NCI-H526 (cell line): ENCODE measurements at regions not wholly inside any gene's neighbourhood (a gene's known extent, or its start where the extent isn't known, plus 50 kb on each side); places are given as distances from the start of the nearest gene placed in this dataset.

Experiments used
- DNase-seq, 2 experiments: peaks; one replicate each; lab custom pipeline; 2025; lab: John Stamatoyannopoulos, UW

DNA sequence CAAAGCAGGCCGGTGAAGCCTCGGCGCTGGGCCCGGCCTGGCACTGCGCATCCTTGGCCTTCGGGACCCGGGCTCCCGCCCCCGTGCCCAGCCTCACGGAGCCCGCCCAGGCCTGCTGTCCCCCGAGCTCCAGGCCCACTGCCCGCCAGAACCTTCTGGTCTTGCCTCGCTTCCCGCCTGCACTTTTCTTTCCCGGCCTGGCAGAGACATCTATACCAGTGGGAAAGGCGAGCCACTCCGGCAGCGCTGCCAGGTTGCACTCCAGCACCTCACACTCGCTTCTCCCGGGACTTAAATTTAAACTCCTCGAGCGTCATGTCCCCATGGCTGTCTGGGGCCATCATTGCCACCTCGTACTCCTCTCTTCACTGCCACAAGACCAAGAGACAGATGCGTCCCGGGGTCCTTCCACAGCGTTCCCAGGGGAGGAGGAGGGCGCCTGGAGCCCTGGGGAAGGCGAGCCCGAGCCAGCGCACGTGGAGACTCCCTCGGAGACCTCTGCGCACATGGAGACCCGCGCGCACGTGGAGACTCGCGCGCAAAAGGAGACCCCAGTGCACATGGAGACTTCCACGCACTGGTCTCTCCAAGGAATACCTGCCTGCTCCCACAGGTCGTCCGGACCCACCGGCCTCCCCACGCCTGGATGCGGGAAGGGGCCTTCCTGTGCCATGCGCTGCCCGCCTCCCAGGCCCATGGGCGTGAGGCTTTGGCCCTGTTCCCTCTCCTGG, 253.1 kb upstream of the SALL3 start:
- DNase-seq: no peak

DNA sequence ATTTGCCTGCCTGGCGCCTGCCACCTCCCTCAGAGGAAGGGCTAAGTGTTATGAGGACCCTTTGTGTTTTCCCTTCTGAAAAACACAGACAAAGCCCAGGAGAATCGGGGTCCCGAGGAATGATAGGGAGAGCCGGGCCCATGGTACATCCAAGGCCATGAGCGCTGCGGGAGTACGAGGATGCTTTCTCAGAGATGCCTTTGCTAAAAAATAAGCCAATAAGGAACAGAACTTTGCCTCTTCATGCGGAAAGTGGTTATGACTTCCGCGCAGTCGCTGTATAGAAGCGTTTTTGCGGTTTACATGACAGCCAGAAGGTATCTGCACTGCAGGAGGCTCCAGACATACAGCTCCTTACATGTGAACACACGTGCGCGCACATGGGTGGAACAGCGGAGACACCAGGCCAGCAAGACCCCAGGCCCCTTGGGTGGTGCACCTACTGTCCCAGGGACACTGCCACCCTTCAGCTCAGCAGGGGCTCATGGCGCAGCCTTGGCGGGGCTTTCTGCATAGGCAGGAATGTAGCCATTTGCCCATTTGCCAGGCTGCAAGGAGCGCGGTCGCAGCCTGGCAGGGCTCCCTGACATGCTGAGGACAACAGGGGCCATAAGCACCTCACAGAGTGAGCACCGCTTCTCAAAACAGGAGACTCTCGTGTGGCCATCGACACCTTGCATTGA, 252.4 kb upstream of the SALL3 start:
- DNase-seq: no peak

DNA sequence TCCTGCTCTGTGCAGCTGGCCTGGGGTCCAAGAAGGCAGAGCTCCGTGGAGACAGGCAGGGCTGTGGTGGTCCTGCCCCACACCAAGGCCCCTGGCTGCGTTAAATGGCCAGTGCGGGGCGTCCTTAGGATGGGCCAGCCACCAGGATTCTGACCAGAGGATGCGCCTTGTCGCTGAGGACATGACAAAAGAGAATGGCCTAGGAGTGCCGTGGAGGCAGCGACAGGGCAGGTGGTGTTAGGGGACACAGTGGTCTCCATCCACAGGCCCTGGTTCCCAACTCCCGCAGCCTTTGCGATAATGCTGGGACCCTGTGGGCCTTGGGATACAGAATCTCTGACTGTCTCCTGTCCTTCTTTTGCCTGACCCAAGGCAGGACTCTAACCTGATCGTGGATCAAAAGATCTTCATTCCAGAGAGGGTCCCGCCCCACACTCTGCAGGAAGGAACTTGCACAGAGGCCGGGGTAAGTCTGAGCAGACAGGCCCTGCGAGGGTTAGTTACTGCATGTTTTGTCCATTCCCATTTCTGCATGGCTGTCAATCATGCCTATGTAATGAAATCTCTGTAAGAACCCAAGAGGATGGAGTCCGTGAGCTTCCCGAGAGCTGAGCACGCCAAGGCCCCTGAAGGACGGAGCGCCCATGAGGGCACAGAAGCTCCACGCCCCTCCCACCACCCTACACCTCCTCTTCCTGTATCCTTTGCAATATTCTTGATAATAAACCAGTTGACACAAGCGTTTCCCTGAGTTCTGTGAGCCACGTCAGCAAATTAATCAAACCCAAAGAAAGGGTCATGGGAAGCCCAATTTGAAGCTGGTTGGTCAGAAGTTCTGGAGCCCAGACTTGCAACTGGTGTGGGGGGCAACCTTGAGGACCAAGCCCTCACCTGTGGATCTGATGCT, 251.5 kb upstream of the SALL3 start:
- no peak for DNase-seq

DNA sequence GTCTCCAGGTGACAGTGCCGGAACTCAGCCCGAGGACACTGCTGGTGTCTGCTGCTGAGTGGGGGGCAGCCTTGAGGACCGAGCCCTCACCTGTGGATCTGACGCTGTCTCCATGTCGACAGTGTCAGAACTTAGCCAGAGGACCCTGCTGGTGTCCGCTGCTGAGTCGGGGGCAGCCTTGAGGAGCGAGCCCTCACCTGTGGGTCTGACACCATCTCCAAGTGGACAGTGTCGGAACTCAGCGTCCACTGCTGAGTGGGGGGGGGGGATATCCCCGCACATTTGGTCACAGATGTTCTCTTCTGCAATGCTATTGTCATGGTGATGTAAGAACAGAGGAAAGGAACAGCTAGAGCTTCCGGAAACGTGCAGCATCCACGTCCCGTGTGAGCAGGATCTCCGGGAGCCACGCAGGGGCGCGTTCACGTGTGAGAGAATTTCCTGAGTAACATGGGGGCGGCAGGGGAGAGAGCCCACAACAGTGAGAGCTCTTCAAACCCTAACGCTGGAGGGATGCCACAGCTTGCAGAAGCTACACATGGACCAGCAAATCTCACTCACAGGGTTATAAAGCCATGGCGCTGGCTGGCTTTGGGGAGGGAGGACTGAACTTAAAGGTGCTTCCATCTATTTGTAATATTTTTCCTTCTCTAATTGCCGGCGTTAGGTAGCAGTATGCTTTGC, 250.7 kb upstream of the SALL3 start:
- no peak for DNase-seq

GRCh38 chr18:78730546-78730945, 249.1 kb upstream of the SALL3 start:
- DNase-seq: no peak

DNA sequence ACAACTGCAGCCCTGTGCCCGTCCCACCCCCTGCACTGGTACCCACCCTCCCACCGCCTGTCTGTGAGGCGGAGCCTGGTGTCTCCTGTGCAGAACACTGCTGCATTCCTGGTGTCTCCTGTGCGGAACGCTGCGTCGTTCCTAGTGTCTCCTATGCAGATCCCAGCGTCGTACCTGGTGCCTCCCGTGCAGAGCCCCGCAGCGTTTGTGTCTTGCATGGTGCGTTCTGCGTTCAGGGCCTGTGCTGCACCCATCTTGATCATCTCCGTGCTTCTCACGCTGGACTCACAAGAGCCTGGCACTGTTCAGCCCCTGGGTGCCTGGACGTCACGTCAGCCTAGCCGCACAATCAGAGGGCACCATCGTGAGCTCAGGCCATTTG, 248.6 kb upstream of the SALL3 start:
- DNase-seq: peak in 1 of 2 experiments; percentile 4

DNA sequence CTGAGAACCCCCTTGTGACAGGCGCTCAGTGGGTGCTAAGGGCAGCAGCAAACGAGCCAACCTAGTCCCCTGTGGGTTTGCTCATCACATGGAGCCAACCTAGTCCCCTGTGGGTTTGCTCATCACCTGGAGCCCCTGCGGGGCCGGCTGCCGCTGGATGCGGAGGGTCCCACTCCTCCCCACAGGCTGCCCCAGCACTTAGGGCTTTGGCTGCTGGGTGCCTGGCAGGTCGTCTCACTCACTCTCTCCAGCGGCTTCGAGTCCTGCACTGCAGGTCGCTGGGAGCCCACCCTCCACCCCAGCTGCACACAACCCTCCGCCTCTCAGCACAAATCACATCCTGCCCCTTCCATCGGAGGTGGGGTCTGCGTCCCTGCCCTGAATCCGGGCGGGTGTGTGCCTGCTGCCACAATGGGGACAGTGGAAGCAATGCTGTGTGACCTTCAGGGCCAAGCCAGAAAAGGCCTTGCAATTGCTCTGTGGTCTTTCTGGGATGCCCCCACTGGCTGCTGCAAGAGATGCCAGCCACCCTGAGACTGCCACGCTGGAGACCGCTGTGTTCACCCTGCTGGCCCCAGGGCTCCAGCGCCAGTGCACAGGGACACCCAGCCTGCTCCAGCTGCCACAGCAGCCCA, 248.1 kb upstream of the SALL3 start:
- no peak for DNase-seq

DNA sequence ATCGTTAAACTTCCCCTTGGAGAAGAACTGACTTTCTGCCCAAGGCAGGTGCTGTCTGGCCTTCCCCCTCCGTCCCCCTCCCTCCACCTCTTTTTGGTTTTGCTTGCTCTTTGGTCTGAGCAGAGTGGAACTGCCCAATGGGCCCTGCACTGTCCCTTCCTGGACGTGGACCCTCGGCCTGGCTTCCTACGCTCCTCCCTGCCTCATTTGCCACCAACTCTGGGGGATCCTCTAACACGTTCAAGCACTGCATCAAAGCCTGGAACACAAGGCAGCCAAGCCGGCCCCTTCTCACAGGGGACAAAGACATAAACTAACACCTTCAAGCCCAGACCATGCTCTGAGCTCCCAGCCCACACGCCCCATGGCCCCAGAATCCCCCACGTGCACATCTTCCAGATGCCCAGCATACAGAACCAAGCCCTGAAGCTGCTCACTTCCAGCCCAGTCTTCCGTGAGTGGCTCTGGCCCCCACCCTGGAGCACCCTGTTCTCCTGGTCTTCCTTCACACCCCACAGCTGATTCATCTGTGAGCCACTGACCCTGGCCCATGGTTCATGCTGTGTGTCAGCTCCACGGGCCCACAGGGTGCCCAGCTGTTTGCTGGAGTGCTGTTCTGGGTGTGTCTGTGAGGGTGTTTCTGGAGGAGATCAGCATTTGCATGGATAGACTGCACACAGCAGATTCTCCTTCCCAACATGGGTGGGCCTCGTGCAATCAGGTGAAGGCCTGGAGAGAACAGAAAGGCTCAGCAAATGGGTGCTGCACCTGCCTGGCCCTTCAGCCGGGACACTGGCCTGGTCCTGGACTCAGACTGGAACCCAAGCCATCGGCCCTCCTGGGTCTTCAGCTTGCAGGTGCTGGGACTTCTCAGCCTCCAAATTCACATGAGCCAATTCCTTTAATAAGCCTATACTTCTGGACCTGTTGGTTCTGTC, 247.1 kb upstream of the SALL3 start:
- no peak for DNase-seq

DNA sequence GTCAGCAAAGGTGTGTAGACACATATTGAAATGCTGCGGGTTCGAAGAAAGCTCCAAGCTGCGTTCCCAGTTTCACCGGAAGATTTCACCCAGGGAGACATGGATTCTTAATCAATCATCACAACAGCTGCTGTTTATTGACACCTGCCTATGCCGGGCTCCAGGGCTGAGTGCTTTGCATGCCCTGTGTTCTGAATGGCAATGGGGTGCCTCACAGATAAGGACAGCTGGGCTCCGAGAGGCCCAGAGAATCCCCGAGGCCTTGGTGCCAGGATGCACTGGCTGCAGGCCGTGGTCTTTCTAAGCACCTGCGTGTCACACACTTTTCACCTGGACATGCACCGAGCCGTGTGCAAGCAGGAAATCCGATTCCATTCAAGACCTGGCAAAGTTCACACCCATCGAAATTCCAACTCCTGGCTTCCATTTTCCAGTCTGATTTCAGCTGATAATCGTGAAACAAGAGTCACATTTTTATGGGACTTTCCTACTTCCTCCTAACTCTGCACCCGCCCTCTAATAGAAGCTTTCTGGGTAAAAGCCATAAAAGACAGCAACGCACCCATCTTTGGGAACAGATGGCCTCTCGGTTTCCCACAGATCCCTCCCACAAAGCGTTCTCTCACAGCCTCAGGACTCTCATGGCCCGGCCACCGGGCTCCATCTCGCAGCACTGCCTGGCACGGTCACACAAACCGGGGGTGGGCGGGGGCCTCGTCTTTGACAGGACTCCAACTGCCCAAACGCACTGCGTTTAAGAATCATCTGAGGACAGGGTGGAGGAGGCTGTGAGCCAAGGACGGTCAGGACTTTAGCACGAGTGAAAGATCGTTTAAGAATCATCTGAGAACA, 245.6 kb upstream of the SALL3 start:
- no peak for DNase-seq

GRCh38 chr18:78734614-78734945, 245.0 kb upstream of the SALL3 start:
- DNase-seq: no peak

DNA sequence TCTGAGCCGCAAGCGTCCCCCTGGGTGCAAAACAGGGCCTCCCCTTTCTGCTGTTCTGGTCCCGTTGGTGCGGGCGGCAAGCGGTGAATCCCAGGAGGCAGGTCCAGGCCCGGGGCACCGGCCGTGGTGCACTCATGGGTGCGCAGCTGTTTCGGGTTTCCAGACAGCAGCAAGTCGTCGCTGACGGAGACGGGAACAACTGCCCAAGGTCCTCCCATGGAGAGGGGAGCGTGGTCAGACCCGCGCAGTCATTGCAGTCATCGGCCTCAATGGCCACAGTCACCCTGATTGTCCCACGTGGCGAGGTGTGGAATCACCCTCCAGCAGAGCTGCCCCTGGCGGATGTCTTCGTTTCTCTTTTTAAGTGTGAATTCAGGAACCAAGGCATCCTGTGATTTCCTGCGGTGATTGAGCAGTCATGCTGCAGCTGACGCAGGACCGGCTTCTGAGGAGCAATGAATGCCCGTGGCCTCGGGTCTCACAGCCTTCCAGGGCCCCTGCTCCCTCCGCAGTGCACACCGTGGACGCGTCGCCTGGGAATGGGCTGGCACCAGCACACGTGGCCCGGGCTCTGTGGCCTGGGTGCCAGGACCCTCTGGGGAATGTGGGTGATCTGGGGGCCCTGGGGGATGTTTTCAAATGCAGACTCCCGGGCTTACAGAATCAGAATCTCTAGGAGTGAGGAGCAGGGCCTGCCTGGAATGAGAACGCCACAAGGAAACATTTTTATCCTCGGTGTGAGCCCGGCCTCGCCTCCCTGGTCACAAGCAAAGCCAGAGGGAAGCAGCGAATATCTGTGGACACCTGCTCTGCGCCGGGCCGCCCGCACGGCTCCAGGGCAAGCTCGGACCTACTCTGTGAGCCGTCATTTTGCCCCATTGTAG, 244.2 kb upstream of the SALL3 start:
- no peak for DNase-seq

DNA sequence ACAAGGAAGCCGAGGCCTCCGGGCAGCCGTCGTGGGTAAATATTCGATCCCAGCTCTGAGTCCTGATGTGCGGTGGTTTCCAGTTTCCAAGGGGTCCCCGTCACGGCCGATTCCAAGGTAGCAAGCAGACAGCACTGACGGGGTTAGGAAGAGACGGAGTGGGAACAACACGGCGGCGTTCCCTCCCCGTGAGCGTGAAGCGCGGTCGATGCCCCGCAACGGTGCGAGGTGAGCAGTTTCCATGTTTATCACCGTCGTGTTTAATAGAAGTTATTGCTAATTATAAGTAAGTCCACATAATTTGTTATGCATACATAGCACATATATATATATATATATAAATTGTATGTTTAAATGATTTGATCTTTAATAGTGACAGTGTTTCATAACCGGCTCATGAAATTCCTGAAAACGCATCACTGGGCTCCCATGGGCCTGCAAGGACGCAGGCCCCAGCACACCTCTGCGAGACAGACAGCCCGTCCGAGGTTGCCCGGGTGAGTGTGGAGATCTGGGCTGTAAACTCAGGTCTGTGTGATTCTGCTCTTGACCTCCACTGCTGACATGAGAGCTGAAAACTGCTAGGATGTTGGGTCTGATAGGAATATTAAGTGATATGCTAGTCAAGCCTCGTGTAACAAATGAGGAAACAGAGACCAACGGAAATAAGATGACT, 243.5 kb upstream of the SALL3 start:
- DNase-seq: no peak

GRCh38 chr18:78737006-78737915, 242.4 kb upstream of the SALL3 start:
- no peak for DNase-seq

- no peak for DNase-seq
Observed at GRCh38 chr18:78738076-78738690, 241.4 kb upstream of the SALL3 start.

GRCh38 chr18:78739115-78739514, 240.5 kb upstream of the SALL3 start:
- DNase-seq: no peak

GRCh38 chr18:78739882-78740677, 239.5 kb upstream of the SALL3 start:
- DNase-seq: no peak
